ENCODE measurements at regions not wholly inside any gene's neighbourhood (a gene's known extent, or its start where the extent isn't known, plus 50 kb on each side); places are given as distances from the start of the nearest gene placed in this dataset.
"Not testable (repeated sequence)": the region's sequence is repeated elsewhere in the genome, so short reads cannot be mapped to it uniquely, and the experiment has no call there.

- DNase-seq: not testable (repeated sequence)
These were observed 563.2 kb downstream of the TUBA3C start for GRCh38 chr13:18618442-18618841.

- not testable (repeated sequence) for DNase-seq
These were observed 571.1 kb downstream of the TUBA3C start for GRCh38 chr13:18610476-18610875.

- not testable (repeated sequence) for DNase-seq
These were observed 572.3 kb downstream of the TUBA3C start for GRCh38 chr13:18609371-18609770.

- not testable (repeated sequence) for DNase-seq
These were observed 572.8 kb downstream of the TUBA3C start for GRCh38 chr13:18608851-18609250.

GRCh38 chr13:18600366-18600765 is 581.3 kb downstream of the TUBA3C start:
- DNase-seq: peak; percentile 3

GRCh38 chr13:18599791-18600211 is 581.8 kb downstream of the TUBA3C start:
- peak; percentile 13 for DNase-seq

- DNase-seq: peak; percentile 2
These were observed 583.1 kb downstream of the TUBA3C start for GRCh38 chr13:18598543-18598942.

GRCh38 chr13:18597940-18598339 is 583.7 kb downstream of the TUBA3C start:
- DNase-seq: not testable (repeated sequence)

- not testable (repeated sequence) for DNase-seq
These were observed 604.5 kb downstream of the TUBA3C start for GRCh38 chr13:18577103-18577502.

GRCh38 chr13:18567890-18568289 is 613.7 kb downstream of the TUBA3C start:
- DNase-seq: not testable (repeated sequence)

Measured in RPMI8226 (cell line).